ENCODE measurements at regions not wholly inside any gene's neighbourhood (a gene's known extent, or its start where the extent isn't known, plus 50 kb on each side); places are given as distances from the start of the nearest gene placed in this dataset.

GRCh38 chr9:118187408-118187807 is 483.2 kb downstream of the TLR4 start:
- Histone ChIP-seq H3K36me3 (no peaks in the 10 kb centered on the region), H4K20me1 (ENCODE audit: low read depth) (no peaks in the 10 kb centered on the region), H3K4me3 (no peak overlapping the region), H3K4me2 (no peak overlapping the region), H3K27me3 (no peaks in the 10 kb centered on the region), H3F3A (ENCODE audit: low read depth) (no peaks in the 10 kb centered on the region), H3K9me3 (ENCODE audit: low read depth) (no peaks in the 10 kb centered on the region), H3K79me2 (ENCODE audit: low read depth) (no peaks in the 10 kb centered on the region), H3K9ac (no peak overlapping the region), H2AFZ (replicated peaks) (no peak overlapping the region), H3K27ac (no peak overlapping the region), H3K4me1 (no peaks in the 10 kb centered on the region)
- no peaks in the 10 kb centered on the region for H3K4me1 Mint-ChIP-seq
- no peak for DNase-seq (ENCODE audit: low spot score)
- no peak for TF ChIP-seq CTCF (IDR thresholded peaks at IDR 0.05)
- no peaks in the 10 kb centered on the region for H3K27me3 Mint-ChIP-seq (ENCODE audit: insufficient read depth, low read depth)
- H3K4me3 Mint-ChIP-seq: no peak overlapping the region
- no peaks in the 10 kb centered on the region for H3K9me3 Mint-ChIP-seq
- H3K27ac Mint-ChIP-seq: no peak overlapping the region
- H3K36me3 Mint-ChIP-seq: no peaks in the 10 kb centered on the region

GRCh38 chr9:118189615-118190014 is 485.4 kb downstream of the TLR4 start:
- Histone ChIP-seq H3K27ac (no peak overlapping the region), H4K20me1 (ENCODE audit: low read depth) (no peaks in the 10 kb centered on the region), H3K4me1 (no peaks in the 10 kb centered on the region), H3K27me3 (no peaks in the 10 kb centered on the region), H3K79me2 (ENCODE audit: low read depth) (no peaks in the 10 kb centered on the region), H3K4me2 (no peak overlapping the region), H3F3A (ENCODE audit: low read depth) (no peaks in the 10 kb centered on the region), H3K4me3 (no peak overlapping the region), H3K9me3 (ENCODE audit: low read depth) (no peaks in the 10 kb centered on the region), H2AFZ (replicated peaks) (no peak overlapping the region), H3K9ac (no peak overlapping the region), H3K36me3 (no peaks in the 10 kb centered on the region)
- no peak for DNase-seq (ENCODE audit: low spot score)
- Mint-ChIP-seq H3K4me1 (no peaks in the 10 kb centered on the region), H3K9me3 (peaks cover 4% of the 10 kb centered on the region), H3K27me3 (ENCODE audit: insufficient read depth, low read depth) (no peaks in the 10 kb centered on the region), H3K4me3 (no peak overlapping the region), H3K27ac (no peak overlapping the region), H3K36me3 (no peaks in the 10 kb centered on the region)
- TF ChIP-seq EZH2phosphoT487 (IDR thresholded peaks at IDR 0.05) (no peak), CTCF (IDR thresholded peaks at IDR 0.05) (no peak), EZH2 (IDR thresholded peaks at IDR 0.05) (no peak)

- no peaks in the 10 kb centered on the region for H3K9me3 ChIP-seq (ENCODE audit: low read depth)
- peaks cover 14% of the 10 kb centered on the region for H3K9me3 Mint-ChIP-seq
- no peaks in the 10 kb centered on the region for H3K79me2 ChIP-seq (ENCODE audit: low read depth)
- H3K4me1 Mint-ChIP-seq: no peaks in the 10 kb centered on the region
- no peaks in the 10 kb centered on the region for H3F3A ChIP-seq (ENCODE audit: low read depth)
- H3K4me2 ChIP-seq: no peak overlapping the region
- H3K27me3 Mint-ChIP-seq (ENCODE audit: insufficient read depth, low read depth): no peaks in the 10 kb centered on the region
- H3K9ac ChIP-seq: no peak overlapping the region
- H3K27me3 ChIP-seq: no peaks in the 10 kb centered on the region
- no peaks in the 10 kb centered on the region for H3K4me1 ChIP-seq
- H3K4me3 Mint-ChIP-seq: no peak overlapping the region
- H3K36me3 ChIP-seq: no peaks in the 10 kb centered on the region
- no peak overlapping the region for H3K4me3 ChIP-seq
- no peak overlapping the region for H3K27ac ChIP-seq
- TF ChIP-seq EZH2 (IDR thresholded peaks at IDR 0.05) (no peak), EZH2phosphoT487 (IDR thresholded peaks at IDR 0.05) (no peak), CTCF (IDR thresholded peaks at IDR 0.05) (no peak)
- H3K27ac Mint-ChIP-seq: no peak overlapping the region
- no peaks in the 10 kb centered on the region for H3K36me3 Mint-ChIP-seq
- no peak for DNase-seq (ENCODE audit: low spot score)
- no peaks in the 10 kb centered on the region for H4K20me1 ChIP-seq (ENCODE audit: low read depth)
- H2AFZ ChIP-seq (replicated peaks): no peak overlapping the region
Observed at GRCh38 chr9:118192807-118193206, 488.6 kb downstream of the TLR4 start.

GRCh38 chr9:118209343-118209742 is 505.1 kb downstream of the TLR4 start:
- H3K9ac ChIP-seq: no peak overlapping the region
- H3F3A ChIP-seq (ENCODE audit: low read depth): no peaks in the 10 kb centered on the region
- Mint-ChIP-seq H3K36me3 (no peaks in the 10 kb centered on the region), H3K9me3 (no peaks in the 10 kb centered on the region), H3K4me1 (no peaks in the 10 kb centered on the region), H3K27ac (no peak overlapping the region), H3K27me3 (ENCODE audit: insufficient read depth, low read depth) (no peaks in the 10 kb centered on the region), H3K4me3 (no peak overlapping the region)
- no peak overlapping the region for H3K27ac ChIP-seq
- no peak for DNase-seq (ENCODE audit: low spot score)
- H2AFZ ChIP-seq (replicated peaks): no peak overlapping the region
- H3K9me3 ChIP-seq (ENCODE audit: low read depth): no peaks in the 10 kb centered on the region
- no peaks in the 10 kb centered on the region for H3K79me2 ChIP-seq (ENCODE audit: low read depth)
- H3K27me3 ChIP-seq: no peaks in the 10 kb centered on the region
- H3K4me3 ChIP-seq: no peak overlapping the region
- no peaks in the 10 kb centered on the region for H3K4me1 ChIP-seq
- TF ChIP-seq CTCF (IDR thresholded peaks at IDR 0.05) (no peak), EZH2phosphoT487 (IDR thresholded peaks at IDR 0.05) (no peak), EZH2 (IDR thresholded peaks at IDR 0.05) (no peak)
- H3K36me3 ChIP-seq: no peaks in the 10 kb centered on the region
- H3K4me2 ChIP-seq: no peak overlapping the region
- H4K20me1 ChIP-seq (ENCODE audit: low read depth): no peaks in the 10 kb centered on the region
